ENCODE measurements at regions not wholly inside any gene's neighbourhood (a gene's known extent, or its start where the extent isn't known, plus 50 kb on each side); places are given as distances from the start of the nearest gene placed in this dataset.
"Not testable (repeated sequence)": the region's sequence is repeated elsewhere in the genome, so short reads cannot be mapped to it uniquely, and the experiment has no call there.

DNA sequence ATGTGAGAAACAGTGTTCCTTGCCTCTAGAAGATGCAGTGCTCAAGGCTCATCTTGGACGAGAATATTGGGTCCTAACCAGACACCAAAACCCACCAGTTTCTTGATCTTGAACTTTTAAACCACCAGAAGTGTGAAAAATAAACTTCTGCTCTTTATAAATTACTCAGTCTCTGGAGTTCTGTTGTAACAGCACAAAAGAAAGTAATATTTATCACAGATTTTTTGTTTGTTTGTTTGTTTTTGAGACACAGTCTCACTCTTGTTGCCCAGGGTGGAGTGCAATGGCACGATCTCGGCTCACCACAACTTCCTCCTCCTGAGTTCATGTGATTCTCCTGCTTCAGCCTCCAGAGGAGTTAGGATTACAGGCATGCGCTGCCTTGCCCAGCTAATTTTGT is 371.1 kb upstream of the NDST4 start:
- TF ChIP-seq, protein P1, sequence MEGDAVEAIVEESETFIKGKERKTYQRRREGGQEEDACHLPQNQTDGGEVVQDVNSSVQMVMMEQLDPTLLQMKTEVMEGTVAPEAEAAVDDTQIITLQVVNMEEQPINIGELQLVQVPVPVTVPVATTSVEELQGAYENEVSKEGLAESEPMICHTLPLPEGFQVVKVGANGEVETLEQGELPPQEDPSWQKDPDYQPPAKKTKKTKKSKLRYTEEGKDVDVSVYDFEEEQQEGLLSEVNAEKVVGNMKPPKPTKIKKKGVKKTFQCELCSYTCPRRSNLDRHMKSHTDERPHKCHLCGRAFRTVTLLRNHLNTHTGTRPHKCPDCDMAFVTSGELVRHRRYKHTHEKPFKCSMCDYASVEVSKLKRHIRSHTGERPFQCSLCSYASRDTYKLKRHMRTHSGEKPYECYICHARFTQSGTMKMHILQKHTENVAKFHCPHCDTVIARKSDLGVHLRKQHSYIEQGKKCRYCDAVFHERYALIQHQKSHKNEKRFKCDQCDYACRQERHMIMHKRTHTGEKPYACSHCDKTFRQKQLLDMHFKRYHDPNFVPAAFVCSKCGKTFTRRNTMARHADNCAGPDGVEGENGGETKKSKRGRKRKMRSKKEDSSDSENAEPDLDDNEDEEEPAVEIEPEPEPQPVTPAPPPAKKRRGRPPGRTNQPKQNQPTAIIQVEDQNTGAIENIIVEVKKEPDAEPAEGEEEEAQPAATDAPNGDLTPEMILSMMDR (IDR thresholded peaks at IDR 0.05) = no peak
- no peak for DNase-seq
- Mint-ChIP-seq H3K36me3 (ENCODE audit: low read depth) (no peaks in the 10 kb centered on the region), H3K27me3 (ENCODE audit: insufficient read depth) (no peaks in the 10 kb centered on the region; the same call in 1 of the 2 replicates), H3K4me1 (ENCODE audit: low read depth) (no peaks in the 10 kb centered on the region), H3K4me3 (no peak overlapping the region), H3K9me3 (peaks cover 33% of the 10 kb centered on the region), H3K27ac (no peak overlapping the region)

DNA sequence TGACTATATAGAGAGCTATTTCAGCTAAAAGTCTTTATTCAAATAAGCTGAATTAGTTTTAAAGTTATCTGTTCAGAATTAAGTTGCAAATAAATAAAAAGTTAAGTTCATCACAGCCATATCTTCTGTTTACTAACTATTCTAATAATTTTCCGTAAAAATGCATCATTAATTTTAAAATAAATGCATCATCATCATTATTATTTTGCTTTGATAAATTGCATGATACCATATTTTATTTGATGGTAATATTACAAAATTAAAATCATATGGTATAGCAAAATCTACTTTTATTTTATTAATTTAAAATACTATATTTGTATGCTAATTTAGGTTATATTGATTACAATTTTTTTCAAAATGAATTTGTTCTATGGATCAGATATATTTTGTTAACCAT is 357.3 kb upstream of the NDST4 start:
- H3K27ac Mint-ChIP-seq = no peak overlapping the region
- H3K36me3 Mint-ChIP-seq (ENCODE audit: low read depth) = no peaks in the 10 kb centered on the region; the same call in 1 of the 2 replicates
- H3K4me3 Mint-ChIP-seq = no peak overlapping the region
- TF ChIP-seq, protein P1 (IDR thresholded peaks at IDR 0.05) = no peak
- peaks cover 37% of the 10 kb centered on the region for H3K9me3 Mint-ChIP-seq
- DNase-seq = no peak
- H3K4me1 Mint-ChIP-seq (ENCODE audit: low read depth) = no peaks in the 10 kb centered on the region
- no peaks in the 10 kb centered on the region for H3K27me3 Mint-ChIP-seq (ENCODE audit: insufficient read depth)

DNA sequence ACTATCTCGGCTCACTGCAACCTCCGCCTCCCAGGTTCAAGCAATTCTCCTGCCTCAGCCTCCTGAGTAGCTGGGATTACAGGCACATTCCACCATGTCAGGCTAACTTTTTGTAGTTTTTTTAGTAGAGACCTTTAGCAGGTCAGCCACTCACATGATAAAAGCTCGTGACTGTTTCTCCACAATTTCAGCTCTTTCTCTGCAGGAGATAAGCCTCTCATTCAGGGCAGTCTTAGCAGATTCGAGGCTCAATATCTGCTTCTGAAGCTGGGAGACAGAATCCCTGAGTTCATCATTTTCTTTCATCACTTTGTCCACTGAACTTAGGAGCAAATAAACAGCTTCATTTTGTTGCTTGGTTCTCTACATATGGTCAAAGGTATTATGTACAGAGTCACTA is 345.9 kb upstream of the NDST4 start:
- peaks cover 28% of the 10 kb centered on the region for H3K9me3 Mint-ChIP-seq
- not testable (repeated sequence) for H3K27ac Mint-ChIP-seq, H3K4me3 Mint-ChIP-seq

DNA sequence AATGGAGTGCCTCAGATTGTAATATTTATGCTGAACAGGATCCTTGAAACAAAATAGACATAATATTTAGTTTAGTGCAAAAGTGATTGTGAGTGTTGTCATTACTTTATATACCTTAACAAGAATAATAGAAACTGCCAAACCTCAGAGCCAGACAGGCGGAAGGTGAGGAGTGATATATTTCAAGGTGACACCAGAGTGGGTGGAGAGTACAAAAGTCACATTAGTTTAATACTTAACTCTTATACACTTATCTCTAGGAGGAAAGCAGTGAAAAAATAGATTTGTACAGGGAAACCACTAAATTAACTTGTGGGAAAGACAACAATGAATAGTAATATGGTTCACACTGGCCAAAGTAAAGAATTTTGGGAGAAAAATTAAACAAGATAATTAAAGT is 342.8 kb upstream of the NDST4 start:
- H3K9me3 Mint-ChIP-seq = peaks cover 53% of the 10 kb centered on the region
- no peaks in the 10 kb centered on the region; the same call in 1 of the 2 replicates for H3K36me3 Mint-ChIP-seq (ENCODE audit: low read depth)
- H3K4me1 Mint-ChIP-seq (ENCODE audit: low read depth) = no peaks in the 10 kb centered on the region
- no peak overlapping the region for H3K27ac Mint-ChIP-seq
- no peak for DNase-seq
- H3K4me3 Mint-ChIP-seq = no peak overlapping the region
- TF ChIP-seq, protein P1 (IDR thresholded peaks at IDR 0.05) = no peak
- no peaks in the 10 kb centered on the region for H3K27me3 Mint-ChIP-seq (ENCODE audit: insufficient read depth)

More for the DNA sequence above, 345.9 kb upstream of the NDST4 start:
- DNase-seq; H3K36me3 Mint-ChIP-seq (ENCODE audit: low read depth); H3K27me3 Mint-ChIP-seq (ENCODE audit: insufficient read depth); H3K4me1 Mint-ChIP-seq (ENCODE audit: low read depth): not testable (repeated sequence)

DNA sequence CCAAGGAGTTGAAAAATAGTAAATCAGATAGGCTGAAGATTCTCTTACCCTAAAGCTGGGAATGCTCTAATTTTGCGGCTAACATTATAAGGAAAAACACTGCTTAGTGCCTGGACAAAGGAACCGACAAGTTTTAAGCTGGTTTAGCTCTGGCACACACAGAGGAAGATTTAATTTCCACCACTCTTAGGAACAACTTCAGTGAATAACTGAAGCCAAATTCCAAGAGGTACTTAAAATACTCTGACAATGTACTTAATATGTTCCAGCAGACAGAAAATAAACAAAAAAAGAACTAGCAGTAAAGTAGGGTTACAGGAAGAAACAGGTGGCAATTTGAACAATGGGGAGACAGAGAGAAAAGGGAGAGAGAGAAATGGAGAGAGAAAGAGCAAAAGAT is 340.8 kb upstream of the NDST4 start:
- DNase-seq = no peak
- H3K4me1 Mint-ChIP-seq (ENCODE audit: low read depth) = no peaks in the 10 kb centered on the region
- no peaks in the 10 kb centered on the region for H3K36me3 Mint-ChIP-seq (ENCODE audit: low read depth)
- no peak overlapping the region for H3K4me3 Mint-ChIP-seq
- H3K9me3 Mint-ChIP-seq = peaks cover 62% of the 10 kb centered on the region
- H3K27me3 Mint-ChIP-seq (ENCODE audit: insufficient read depth) = no peaks in the 10 kb centered on the region
- TF ChIP-seq, protein P1 (IDR thresholded peaks at IDR 0.05) = no peak
- no peak overlapping the region for H3K27ac Mint-ChIP-seq

DNA sequence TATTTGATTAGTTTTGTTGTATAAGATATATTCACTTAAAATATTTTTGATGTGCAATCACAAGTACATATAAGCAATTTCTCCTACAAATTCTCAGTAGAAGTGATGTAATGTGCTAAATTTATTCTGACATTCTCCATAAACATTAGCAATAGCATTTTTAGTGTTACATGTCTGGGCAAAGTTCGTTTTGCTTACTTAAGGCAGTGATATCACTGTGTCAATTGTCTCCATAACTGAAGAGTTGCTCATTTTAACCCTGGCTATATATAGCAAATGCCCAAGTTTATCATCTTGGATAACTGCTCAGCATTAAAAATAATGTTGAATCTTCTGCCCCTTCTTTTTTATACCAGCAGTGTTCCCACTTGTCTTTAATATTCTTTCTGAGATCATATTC is 340.0 kb upstream of the NDST4 start:
- DNase-seq = no peak
- Mint-ChIP-seq H3K36me3 (ENCODE audit: low read depth) (no peaks in the 10 kb centered on the region), H3K27me3 (ENCODE audit: insufficient read depth) (no peaks in the 10 kb centered on the region), H3K4me3 (no peak overlapping the region), H3K27ac (no peak overlapping the region), H3K9me3 (peaks cover 60% of the 10 kb centered on the region), H3K4me1 (ENCODE audit: low read depth) (no peaks in the 10 kb centered on the region)
- TF ChIP-seq, protein P1 (IDR thresholded peaks at IDR 0.05) = no peak

DNA sequence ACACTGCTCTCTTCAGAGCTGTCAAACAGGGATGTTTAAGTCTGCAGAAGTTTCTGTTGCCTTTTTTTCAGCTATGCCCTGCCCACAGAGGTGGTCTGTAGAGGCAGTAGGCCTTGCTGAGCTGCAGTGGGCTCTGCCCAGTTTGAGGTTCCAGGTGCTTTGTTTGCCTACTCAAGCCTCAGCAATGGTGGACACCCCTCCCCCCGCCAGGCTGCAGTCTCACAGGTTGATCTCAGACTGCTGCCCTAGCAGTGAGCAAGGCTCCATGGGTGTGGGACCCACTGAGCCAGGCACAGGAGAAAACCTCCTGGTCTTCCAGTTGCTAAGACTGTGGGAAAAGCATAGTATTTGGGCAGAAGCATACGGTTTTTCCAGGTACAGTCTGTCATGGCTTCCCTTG is 338.8 kb upstream of the NDST4 start:
- not testable (repeated sequence) for DNase-seq; H3K27ac Mint-ChIP-seq; H3K4me1 Mint-ChIP-seq (ENCODE audit: low read depth); H3K4me3 Mint-ChIP-seq; H3K27me3 Mint-ChIP-seq (ENCODE audit: insufficient read depth); H3K36me3 Mint-ChIP-seq (ENCODE audit: low read depth)
- peaks cover 67% of the 10 kb centered on the region for H3K9me3 Mint-ChIP-seq

Measured in HFFc6 (cell line).